ENCODE measurements at regions not wholly inside any gene's neighbourhood (a gene's known extent, or its start where the extent isn't known, plus 50 kb on each side); places are given as distances from the start of the nearest gene placed in this dataset.

DNA sequence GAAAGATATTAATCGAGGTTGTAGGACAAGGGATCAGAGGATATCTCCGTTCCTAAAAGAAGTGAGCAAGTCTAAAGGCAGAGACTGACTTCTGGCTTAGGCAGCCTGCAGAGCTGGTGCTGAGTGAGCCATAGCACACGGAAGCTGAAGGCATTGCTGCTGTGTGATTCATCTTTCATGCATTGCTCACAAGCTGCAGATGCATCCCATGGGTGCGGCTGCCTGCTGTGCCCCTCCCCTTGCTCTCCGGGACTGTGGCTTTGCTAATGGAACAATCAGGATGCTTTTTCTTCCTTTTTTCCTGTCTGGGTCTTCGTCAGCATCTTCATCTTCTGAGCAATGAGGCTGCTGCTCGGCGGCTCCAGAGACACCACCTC is 341.4 kb downstream of the DIRAS2 start:
- no peak for TF ChIP-seq CTCF (IDR thresholded peaks at IDR 0.05; ENCODE audit: poor library complexity)
- TF ChIP-seq EZH2 (IDR thresholded peaks at IDR 0.05; ENCODE audit: borderline replicate concordance) = no peak

All from hepatocyte (in vitro differentiated cells).